H7 (cell line): ENCODE measurements at regions not wholly inside any gene's neighbourhood (a gene's known extent, or its start where the extent isn't known, plus 50 kb on each side); places are given as distances from the start of the nearest gene placed in this dataset.

Experiments
- DNase-seq: peaks from one replicate; pipeline ENCODE4 v3.0.0; 2012
- H3K27me3 ChIP-seq: 2 replicates; pipeline ENCODE4 v1.6.0; 2011; ENCODE audit warnings: mild to moderate bottlenecking, low read length; ENCODE audit not compliant: control insufficient read depth, insufficient read depth
- H3K36me3 ChIP-seq: replicated peaks from 2 replicates; pipeline ENCODE4 v1.5.1; 2011; ENCODE audit warnings: low read length; ENCODE audit not compliant: control insufficient read depth, insufficient read depth
- H3K4me3 ChIP-seq: 2 replicates; pipeline ENCODE4 v1.5.1; 2011; ENCODE audit warnings: low read depth, mild to moderate bottlenecking, control low read depth, low read length, moderate library complexity; ENCODE audit not compliant: insufficient read depth

GRCh38 chr5:110050640-110051345 is 361.1 kb downstream of the MAN2A1 start:
- H3K4me3 ChIP-seq, result no peak overlapping the region
- DNase-seq, result no peak
- no peaks in the 10 kb centered on the region for H3K36me3 ChIP-seq

GRCh38 chr5:110053205-110053604 is 363.5 kb downstream of the MAN2A1 start:
- Histone ChIP-seq H3K36me3 (no peaks in the 10 kb centered on the region), H3K4me3 (no peak overlapping the region), H3K27me3 (no peaks in the 10 kb centered on the region)
- DNase-seq, result no peak

More at GRCh38 chr5:110050640-110051345, 361.1 kb downstream of the MAN2A1 start:
- no peaks in the 10 kb centered on the region for H3K27me3 ChIP-seq

- no peaks in the 10 kb centered on the region for H3K36me3 ChIP-seq
Observed at GRCh38 chr5:110053824-110054223, 364.1 kb downstream of the MAN2A1 start.

GRCh38 chr5:110054240-110054639 is 364.5 kb downstream of the MAN2A1 start:
- H3K36me3 ChIP-seq, result no peaks in the 10 kb centered on the region
- no peaks in the 10 kb centered on the region for H3K27me3 ChIP-seq
- H3K4me3 ChIP-seq, result no peak overlapping the region
- DNase-seq, result no peak

More at GRCh38 chr5:110053824-110054223, 364.1 kb downstream of the MAN2A1 start:
- no peak for DNase-seq
- no peak overlapping the region for H3K4me3 ChIP-seq
- no peaks in the 10 kb centered on the region for H3K27me3 ChIP-seq

- no peaks in the 10 kb centered on the region for H3K27me3 ChIP-seq
- no peaks in the 10 kb centered on the region for H3K36me3 ChIP-seq
- no peak for DNase-seq
- no peak overlapping the region for H3K4me3 ChIP-seq
Observed at GRCh38 chr5:110055302-110055701, 365.6 kb downstream of the MAN2A1 start.

GRCh38 chr5:110056580-110057114 is 366.9 kb downstream of the MAN2A1 start:
- no peaks in the 10 kb centered on the region for H3K27me3 ChIP-seq
- DNase-seq, result no peak
- H3K4me3 ChIP-seq, result no peak overlapping the region
- H3K36me3 ChIP-seq, result no peaks in the 10 kb centered on the region

GRCh38 chr5:110058175-110058574 is 368.4 kb downstream of the MAN2A1 start:
- Histone ChIP-seq H3K36me3 (no peaks in the 10 kb centered on the region), H3K4me3 (no peak overlapping the region), H3K27me3 (no peaks in the 10 kb centered on the region)
- DNase-seq, result no peak

- DNase-seq, result no peak
- Histone ChIP-seq H3K4me3 (no peak overlapping the region), H3K27me3 (no peaks in the 10 kb centered on the region), H3K36me3 (no peaks in the 10 kb centered on the region)
Observed at GRCh38 chr5:110062246-110062645, 372.5 kb downstream of the MAN2A1 start.

- no peak for DNase-seq
Observed at GRCh38 chr5:110063640-110064602, 374.2 kb downstream of the MAN2A1 start.

GRCh38 chr5:110064603-110065268 is 375.0 kb downstream of the MAN2A1 start:
- no peak for DNase-seq
- Histone ChIP-seq H3K36me3 (no peaks in the 10 kb centered on the region), H3K4me3 (no peak overlapping the region), H3K27me3 (no peaks in the 10 kb centered on the region)

More at GRCh38 chr5:110063640-110064602, 374.2 kb downstream of the MAN2A1 start:
- Histone ChIP-seq H3K27me3 (no peaks in the 10 kb centered on the region), H3K4me3 (no peak overlapping the region), H3K36me3 (no peaks in the 10 kb centered on the region)

GRCh38 chr5:110070836-110071235 is 381.1 kb downstream of the MAN2A1 start:
- DNase-seq, result no peak
- Histone ChIP-seq H3K4me3 (no peak overlapping the region), H3K27me3 (no peaks in the 10 kb centered on the region), H3K36me3 (no peaks in the 10 kb centered on the region)

GRCh38 chr5:110072651-110073050 is 382.9 kb downstream of the MAN2A1 start:
- no peak for DNase-seq
- no peak overlapping the region for H3K4me3 ChIP-seq
- no peaks in the 10 kb centered on the region for H3K27me3 ChIP-seq
- H3K36me3 ChIP-seq, result no peaks in the 10 kb centered on the region

- no peak for DNase-seq
- no peak overlapping the region for H3K4me3 ChIP-seq
- no peaks in the 10 kb centered on the region for H3K27me3 ChIP-seq
- no peaks in the 10 kb centered on the region for H3K36me3 ChIP-seq
Observed at GRCh38 chr5:110073534-110073933, 383.8 kb downstream of the MAN2A1 start.

GRCh38 chr5:110075656-110076055 is 385.9 kb downstream of the MAN2A1 start:
- H3K27me3 ChIP-seq, result no peaks in the 10 kb centered on the region
- no peak for DNase-seq
- no peak overlapping the region for H3K4me3 ChIP-seq
- no peaks in the 10 kb centered on the region for H3K36me3 ChIP-seq
